Fibroblast of villous mesenchyme (primary cell): ENCODE measurements at regions not wholly inside any gene's neighbourhood (a gene's known extent, or its start where the extent isn't known, plus 50 kb on each side); places are given as distances from the start of the nearest gene placed in this dataset.

Experiments
- DNase-seq: peaks from one replicate; pipeline ENCODE4 v3.0.0-alpha.2; 2010; ENCODE audit warnings: low read depth
- H3K4me3 ChIP-seq: 2 replicates; pipeline ENCODE4 v1.5.1; 2011; ENCODE audit warnings: low read depth, mild to moderate bottlenecking, low read length
- TF ChIP-seq, protein P1 (sequence below): IDR thresholded peaks from 2 replicates; pipeline ENCODE4 v1.5.1; 2012; ENCODE audit warnings: low read depth, mild to moderate bottlenecking, low read length; ENCODE audit not compliant: insufficient read depth

DNA sequence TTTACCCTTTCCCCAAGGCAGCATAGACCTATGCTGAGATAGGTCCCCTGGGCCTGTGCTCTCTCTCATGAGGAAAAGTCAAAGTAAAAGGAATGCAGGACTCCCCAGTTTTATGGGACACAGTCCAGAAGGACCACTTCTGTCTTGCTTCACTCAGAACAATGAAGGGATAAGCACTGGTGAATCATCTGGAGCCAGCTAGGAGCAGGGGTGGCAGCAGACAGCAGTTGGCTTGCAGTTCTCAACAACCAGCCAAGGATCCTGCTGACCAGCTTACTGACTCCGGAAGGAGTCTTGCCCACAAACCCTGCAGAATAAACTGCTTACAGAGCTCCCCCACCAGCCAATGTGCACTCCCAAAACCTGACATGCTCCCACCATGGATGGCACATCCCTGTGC, 152.1 kb upstream of the GHITM start:
- no peak overlapping the region for H3K4me3 ChIP-seq
- TF ChIP-seq, protein P1, sequence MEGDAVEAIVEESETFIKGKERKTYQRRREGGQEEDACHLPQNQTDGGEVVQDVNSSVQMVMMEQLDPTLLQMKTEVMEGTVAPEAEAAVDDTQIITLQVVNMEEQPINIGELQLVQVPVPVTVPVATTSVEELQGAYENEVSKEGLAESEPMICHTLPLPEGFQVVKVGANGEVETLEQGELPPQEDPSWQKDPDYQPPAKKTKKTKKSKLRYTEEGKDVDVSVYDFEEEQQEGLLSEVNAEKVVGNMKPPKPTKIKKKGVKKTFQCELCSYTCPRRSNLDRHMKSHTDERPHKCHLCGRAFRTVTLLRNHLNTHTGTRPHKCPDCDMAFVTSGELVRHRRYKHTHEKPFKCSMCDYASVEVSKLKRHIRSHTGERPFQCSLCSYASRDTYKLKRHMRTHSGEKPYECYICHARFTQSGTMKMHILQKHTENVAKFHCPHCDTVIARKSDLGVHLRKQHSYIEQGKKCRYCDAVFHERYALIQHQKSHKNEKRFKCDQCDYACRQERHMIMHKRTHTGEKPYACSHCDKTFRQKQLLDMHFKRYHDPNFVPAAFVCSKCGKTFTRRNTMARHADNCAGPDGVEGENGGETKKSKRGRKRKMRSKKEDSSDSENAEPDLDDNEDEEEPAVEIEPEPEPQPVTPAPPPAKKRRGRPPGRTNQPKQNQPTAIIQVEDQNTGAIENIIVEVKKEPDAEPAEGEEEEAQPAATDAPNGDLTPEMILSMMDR: no peak
- no peak for DNase-seq

DNA sequence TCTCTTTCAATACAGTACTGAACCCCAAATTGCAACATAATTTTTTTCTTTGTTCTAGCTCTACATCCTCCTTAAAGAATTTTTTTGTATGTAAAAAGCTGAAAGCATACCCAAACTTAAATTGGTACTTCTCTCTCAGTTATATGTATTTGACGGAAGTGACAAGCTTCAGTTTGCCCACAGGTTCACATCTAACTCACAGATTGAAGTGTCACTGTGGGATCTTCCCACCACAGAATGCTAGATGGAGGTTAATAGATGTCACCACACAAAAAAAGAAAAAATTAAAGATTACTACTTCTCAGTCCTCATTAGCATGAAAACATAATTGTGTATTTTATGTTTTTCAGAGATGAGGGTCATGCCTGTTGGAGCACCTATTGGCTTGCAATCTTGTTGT, 150.9 kb upstream of the GHITM start:
- TF ChIP-seq, protein P1: no peak
- no peak overlapping the region for H3K4me3 ChIP-seq
- no peak for DNase-seq

DNA sequence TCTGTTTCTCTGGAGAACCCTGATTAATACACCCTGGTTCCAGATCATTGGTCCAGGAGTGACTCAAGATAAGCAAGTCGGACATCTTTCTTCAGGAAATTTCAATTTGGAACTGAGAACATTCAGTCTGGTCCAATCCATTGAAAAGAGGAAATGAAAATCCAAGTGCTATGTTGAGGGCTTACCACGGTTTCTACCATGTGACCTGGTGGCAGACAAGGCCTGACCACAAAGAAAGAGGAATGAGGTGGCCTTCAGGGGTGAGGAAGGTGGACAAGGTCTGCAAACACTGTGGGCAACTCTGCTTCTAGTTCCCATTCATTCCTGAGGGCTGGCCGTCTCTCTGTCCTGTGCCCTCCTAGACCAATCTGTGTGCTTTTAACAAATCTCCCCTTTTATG, 149.2 kb upstream of the GHITM start:
- DNase-seq: no peak
- no peak overlapping the region for H3K4me3 ChIP-seq
- TF ChIP-seq, protein P1: no peak

DNA sequence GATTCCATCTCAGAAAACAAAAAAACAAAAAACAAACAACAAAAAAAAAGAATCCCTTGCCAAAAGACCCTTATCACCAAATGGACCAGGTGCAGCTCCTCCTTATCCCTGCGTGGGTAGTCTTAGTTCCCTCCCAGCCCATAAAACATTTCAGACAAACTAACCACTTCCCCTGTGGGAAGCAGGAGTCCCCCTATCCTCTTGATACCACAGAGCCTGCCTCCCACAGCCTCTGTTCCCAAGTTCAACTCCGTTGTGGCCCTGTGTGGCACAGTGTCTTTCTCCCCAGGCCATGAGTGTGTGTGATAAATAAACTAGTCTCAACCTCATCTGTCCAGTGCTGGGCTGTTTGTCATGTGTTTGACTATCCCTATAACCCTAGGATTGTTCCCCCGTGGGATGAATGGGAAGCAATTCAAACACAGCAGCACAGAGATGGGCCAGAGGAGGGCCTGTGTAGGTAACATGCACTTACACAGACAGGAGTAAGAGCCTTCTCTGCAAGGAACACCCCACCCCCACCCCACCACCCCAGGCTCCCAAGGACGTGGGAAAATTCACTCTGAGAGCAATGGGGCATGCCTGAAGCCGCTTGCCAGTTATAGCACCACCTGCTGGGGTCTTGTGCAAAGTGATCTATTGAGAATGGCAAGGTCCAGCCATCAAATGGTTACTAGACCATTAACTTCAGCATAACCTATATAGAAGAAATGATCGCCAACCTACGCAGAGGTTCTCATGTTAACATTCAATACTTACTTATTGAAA, 147.1 kb upstream of the GHITM start:
- DNase-seq: peak; percentile 4
- TF ChIP-seq, protein P1: peak; percentile 16
- no peak overlapping the region for H3K4me3 ChIP-seq

DNA sequence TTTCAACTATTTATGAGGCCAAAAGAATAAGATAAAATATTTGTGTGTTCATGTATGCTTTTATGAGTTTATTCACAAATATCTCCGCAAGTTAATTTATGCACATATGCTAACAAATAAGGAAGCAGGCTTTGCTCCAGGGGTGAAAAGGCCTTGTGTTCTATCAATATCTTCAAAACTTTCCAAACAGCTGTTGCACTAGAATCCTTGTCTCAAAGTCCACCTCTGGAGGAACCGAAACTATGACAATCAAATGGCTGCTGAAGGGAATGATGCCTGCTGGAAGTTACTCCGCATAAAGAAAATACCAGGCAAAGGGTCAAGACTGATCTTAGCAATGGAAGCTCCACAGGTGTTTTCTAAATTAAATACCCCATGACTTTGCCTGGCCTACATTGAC, 145.0 kb upstream of the GHITM start:
- TF ChIP-seq, protein P1: no peak
- no peak for DNase-seq
- no peak overlapping the region for H3K4me3 ChIP-seq

DNA sequence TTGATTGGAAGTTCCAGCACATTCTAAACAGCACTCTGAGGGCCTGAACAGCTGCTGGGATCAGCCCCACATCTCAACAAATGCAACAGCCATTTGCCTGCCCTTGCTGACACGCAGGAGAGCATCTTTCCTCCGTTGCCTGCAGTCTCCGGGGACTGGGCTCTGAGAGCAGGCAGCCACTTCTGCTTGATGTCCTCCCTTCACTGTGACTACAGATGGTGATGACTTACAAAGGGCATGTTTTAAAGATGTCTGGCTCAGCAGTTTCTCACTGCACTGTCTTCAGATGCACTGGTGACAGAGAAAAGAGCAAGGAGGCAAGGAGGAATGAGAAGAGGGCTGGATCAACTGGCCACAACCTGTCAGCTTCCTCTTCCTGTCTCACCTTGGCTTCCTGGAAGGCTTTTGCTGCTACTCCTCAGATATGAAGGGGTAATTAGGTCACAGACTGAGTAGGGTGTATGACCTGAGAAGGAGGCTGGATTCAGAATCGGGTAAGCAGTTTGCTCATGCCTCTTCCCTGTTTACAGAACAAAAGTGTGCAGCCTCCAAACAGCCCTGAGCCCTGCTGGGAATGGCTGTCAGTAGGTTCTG, 143.5 kb upstream of the GHITM start:
- no peak overlapping the region for H3K4me3 ChIP-seq
- TF ChIP-seq, protein P1: no peak
- no peak for DNase-seq
